GM21423 (cell line): ENCODE measurements at regions not wholly inside any gene's neighbourhood (a gene's known extent, or its start where the extent isn't known, plus 50 kb on each side); places are given as distances from the start of the nearest gene placed in this dataset.
"Not testable (repeated sequence)": the region's sequence is repeated elsewhere in the genome, so short reads cannot be mapped to it uniquely, and the experiment has no call there.

Experiments
- ATAC-seq: cut with Tn5 transposase; IDR thresholded peaks from one replicate; pipeline ENCODE4 v1.9.1; 2021; ENCODE audit warnings: mild to moderate bottlenecking, moderate library complexity; ENCODE audit not compliant: unreplicated experiment

- not testable (repeated sequence) for ATAC-seq
Measured at GRCh38 chr4:131724847-131725246, 1424.2 kb upstream of the PCDH10 start.

GRCh38 chr4:131725521-131725920 lies 1423.6 kb upstream of the PCDH10 start:
- ATAC-seq: not testable (repeated sequence)

- ATAC-seq: not testable (repeated sequence)
Measured at GRCh38 chr4:131726940-131727339, 1422.2 kb upstream of the PCDH10 start.

- not testable (repeated sequence) for ATAC-seq
Measured at GRCh38 chr4:131727418-131727817, 1421.7 kb upstream of the PCDH10 start.

GRCh38 chr4:131729205-131729604 lies 1419.9 kb upstream of the PCDH10 start:
- ATAC-seq: not testable (repeated sequence)

GRCh38 chr4:131729716-131730398 lies 1419.2 kb upstream of the PCDH10 start:
- ATAC-seq: not testable (repeated sequence)

- not testable (repeated sequence) for ATAC-seq
Measured at GRCh38 chr4:131730574-131730973, 1418.5 kb upstream of the PCDH10 start.

- ATAC-seq: not testable (repeated sequence)
Measured at GRCh38 chr4:131732034-131732630, 1417.0 kb upstream of the PCDH10 start.

GRCh38 chr4:131734321-131734720 lies 1414.8 kb upstream of the PCDH10 start:
- not testable (repeated sequence) for ATAC-seq

GRCh38 chr4:131734851-131735385 lies 1414.2 kb upstream of the PCDH10 start:
- ATAC-seq: not testable (repeated sequence)

- not testable (repeated sequence) for ATAC-seq
Measured at GRCh38 chr4:131738991-131739390, 1410.1 kb upstream of the PCDH10 start.

- not testable (repeated sequence) for ATAC-seq
Measured at GRCh38 chr4:131741836-131742235, 1407.3 kb upstream of the PCDH10 start.

GRCh38 chr4:131742536-131743205 lies 1406.4 kb upstream of the PCDH10 start:
- ATAC-seq: not testable (repeated sequence)

GRCh38 chr4:131743348-131743747 lies 1405.7 kb upstream of the PCDH10 start:
- ATAC-seq: not testable (repeated sequence)

- not testable (repeated sequence) for ATAC-seq
Measured at GRCh38 chr4:131747203-131747602, 1401.9 kb upstream of the PCDH10 start.

GRCh38 chr4:131749224-131749623 lies 1399.9 kb upstream of the PCDH10 start:
- ATAC-seq: not testable (repeated sequence)

- not testable (repeated sequence) for ATAC-seq
Measured at GRCh38 chr4:131750006-131750405, 1399.1 kb upstream of the PCDH10 start.

- ATAC-seq: not testable (repeated sequence)
Measured at GRCh38 chr4:131750469-131750868, 1398.6 kb upstream of the PCDH10 start.

- not testable (repeated sequence) for ATAC-seq
Measured at GRCh38 chr4:131762234-131762633, 1386.9 kb upstream of the PCDH10 start.

GRCh38 chr4:131764730-131765129 lies 1384.4 kb upstream of the PCDH10 start:
- ATAC-seq: no peak

GRCh38 chr4:131774382-131774781 lies 1374.7 kb upstream of the PCDH10 start:
- not testable (repeated sequence) for ATAC-seq
